Fibroblast of mammary gland (primary cell): ENCODE measurements at regions not wholly inside any gene's neighbourhood (a gene's known extent, or its start where the extent isn't known, plus 50 kb on each side); places are given as distances from the start of the nearest gene placed in this dataset.

Source experiments
- DNase-seq: peaks from one replicate; pipeline ENCODE4 v3.0.0-alpha.2; 2010; ENCODE audit warnings: low read depth
- H3K4me3 ChIP-seq: 2 replicates; pipeline ENCODE4 v1.5.1; 2011; ENCODE audit warnings: low read depth, mild to moderate bottlenecking, low read length, moderate library complexity; ENCODE audit not compliant: control insufficient read depth
- TF ChIP-seq, protein P1 (sequence below): conservative IDR thresholded peaks from 2 replicates; pipeline ENCODE4 v1.5.1; 2011; ENCODE audit warnings: low read depth, low read length, inconsistent platforms; ENCODE audit not compliant: control insufficient read depth, insufficient read depth

DNA sequence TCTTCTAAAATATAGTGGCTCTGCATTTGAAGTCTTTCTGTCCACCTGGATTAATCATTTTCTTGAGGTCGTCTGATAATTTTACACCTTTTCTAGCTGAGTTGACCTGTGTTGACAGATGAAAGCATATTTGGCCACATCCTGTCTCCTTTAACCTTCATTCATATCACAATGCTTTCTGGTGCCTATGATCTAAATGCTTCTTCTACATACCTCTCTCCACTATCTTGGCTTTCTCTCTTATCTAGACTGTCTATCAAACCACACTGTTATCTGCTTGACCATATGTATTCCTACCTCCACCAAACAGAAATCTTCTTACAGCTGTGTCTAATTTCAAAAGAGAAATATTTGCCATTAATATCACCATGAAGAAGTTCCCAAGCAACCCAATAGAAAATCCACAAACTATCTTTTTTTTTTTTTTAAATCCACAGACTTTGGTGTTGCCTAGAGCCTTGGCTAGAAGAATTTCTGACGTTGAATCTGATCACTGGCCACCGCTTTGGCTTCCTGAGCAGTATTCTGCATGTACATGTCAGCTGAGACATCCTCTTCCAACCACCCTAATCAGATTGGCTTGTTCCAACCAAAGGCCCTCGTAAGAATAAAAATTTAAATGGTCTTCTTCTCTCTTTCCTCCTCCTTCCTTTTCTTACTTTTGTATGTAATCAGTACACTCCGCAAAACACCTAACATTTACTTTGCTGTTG is 66.3 kb upstream of the SP4 start:
- DNase-seq: no peak
- TF ChIP-seq, protein P1, sequence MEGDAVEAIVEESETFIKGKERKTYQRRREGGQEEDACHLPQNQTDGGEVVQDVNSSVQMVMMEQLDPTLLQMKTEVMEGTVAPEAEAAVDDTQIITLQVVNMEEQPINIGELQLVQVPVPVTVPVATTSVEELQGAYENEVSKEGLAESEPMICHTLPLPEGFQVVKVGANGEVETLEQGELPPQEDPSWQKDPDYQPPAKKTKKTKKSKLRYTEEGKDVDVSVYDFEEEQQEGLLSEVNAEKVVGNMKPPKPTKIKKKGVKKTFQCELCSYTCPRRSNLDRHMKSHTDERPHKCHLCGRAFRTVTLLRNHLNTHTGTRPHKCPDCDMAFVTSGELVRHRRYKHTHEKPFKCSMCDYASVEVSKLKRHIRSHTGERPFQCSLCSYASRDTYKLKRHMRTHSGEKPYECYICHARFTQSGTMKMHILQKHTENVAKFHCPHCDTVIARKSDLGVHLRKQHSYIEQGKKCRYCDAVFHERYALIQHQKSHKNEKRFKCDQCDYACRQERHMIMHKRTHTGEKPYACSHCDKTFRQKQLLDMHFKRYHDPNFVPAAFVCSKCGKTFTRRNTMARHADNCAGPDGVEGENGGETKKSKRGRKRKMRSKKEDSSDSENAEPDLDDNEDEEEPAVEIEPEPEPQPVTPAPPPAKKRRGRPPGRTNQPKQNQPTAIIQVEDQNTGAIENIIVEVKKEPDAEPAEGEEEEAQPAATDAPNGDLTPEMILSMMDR: no peak

DNA sequence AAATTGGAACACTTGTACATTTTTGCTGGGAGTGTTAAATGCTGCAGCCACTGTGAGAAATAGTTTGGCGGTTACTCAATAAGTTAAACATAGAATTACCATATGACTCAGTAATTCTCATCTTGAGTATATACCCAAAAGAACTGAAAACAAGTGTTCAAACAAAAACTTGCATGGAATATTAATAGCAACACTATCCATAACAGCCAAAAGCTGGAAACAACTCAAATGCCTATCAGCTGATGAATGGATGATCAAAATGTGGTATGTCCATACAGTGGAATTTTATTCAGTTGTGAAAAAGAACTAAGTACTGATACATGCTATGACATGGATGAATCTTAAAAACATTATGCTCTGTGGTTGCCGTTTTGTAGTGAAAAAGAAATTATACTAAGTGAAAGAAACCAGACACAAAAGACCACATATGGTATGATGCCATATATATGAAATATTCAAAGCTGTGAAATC is 63.0 kb upstream of the SP4 start:
- H3K4me3 ChIP-seq: no peak overlapping the region
- TF ChIP-seq, protein P1: no peak
- no peak for DNase-seq

More for the DNA sequence above, 66.3 kb upstream of the SP4 start:
- no peak overlapping the region for H3K4me3 ChIP-seq

GRCh38 chr7:21365866-21366624 is 61.8 kb upstream of the SP4 start:
- peak; percentile 2 for DNase-seq
- TF ChIP-seq, protein P1: no peak
- no peak overlapping the region for H3K4me3 ChIP-seq

- H3K4me3 ChIP-seq: no peak overlapping the region
- DNase-seq: no peak
- TF ChIP-seq, protein P1: no peak
Measured at GRCh38 chr7:21367081-21367480, 60.8 kb upstream of the SP4 start.

DNA sequence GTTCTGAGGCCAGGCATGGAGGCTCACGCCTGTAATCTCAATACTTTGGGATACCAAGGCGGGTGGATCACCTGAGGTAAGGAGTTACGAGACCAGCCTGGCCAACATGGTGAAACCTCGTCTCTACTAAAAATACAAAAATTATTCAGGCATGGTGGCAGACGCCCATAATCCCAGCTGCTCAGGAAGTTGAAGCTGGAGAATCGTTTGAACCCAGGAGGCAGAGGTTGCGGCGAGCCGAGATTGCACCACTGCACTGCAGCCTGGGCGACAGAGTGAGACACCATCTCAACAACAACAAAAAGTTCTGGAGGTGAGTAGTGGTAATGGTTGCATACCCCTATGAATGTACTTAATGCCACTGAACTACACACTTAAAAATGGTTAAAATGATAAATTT is 60.3 kb upstream of the SP4 start:
- TF ChIP-seq, protein P1: no peak
- no peak for DNase-seq
- H3K4me3 ChIP-seq: no peak overlapping the region

- TF ChIP-seq, protein P1: no peak
- H3K4me3 ChIP-seq: no peak overlapping the region
- no peak for DNase-seq
Measured at GRCh38 chr7:21368317-21368716, 59.6 kb upstream of the SP4 start.
